BLaER1 treated with 17β-estradiol and CSF1 and Interleukin-3, amounts not matched to agents 10 nM and 100 nM (cell line): ENCODE measurements at regions not wholly inside any gene's neighbourhood (a gene's known extent, or its start where the extent isn't known, plus 50 kb on each side); places are given as distances from the start of the nearest gene placed in this dataset.

Experiments
- H3K27ac ChIP-seq, 11 experiments: shearing (Covaris generic); formaldehyde crosslinking; 2 replicates each; pipeline ENCODE4 v1.8.1; 2022
- H3K27me3 ChIP-seq, 11 experiments: shearing (Covaris generic); formaldehyde crosslinking; 2 replicates each; pipeline ENCODE4 v1.8.1; 2022
- H3K36me3 ChIP-seq, 11 experiments: shearing (Covaris generic); formaldehyde crosslinking; 2 replicates each; pipeline ENCODE4 v1.8.1; 2022
- H3K4me1 ChIP-seq, 10 experiments: shearing (Covaris generic); formaldehyde crosslinking; 2 replicates each; pipeline ENCODE4 v1.8.1; 2022
- H3K4me2 ChIP-seq, 11 experiments: shearing (Covaris generic); formaldehyde crosslinking; 2 replicates each; pipeline ENCODE4 v1.8.1; 2022
- H3K4me3 ChIP-seq, 10 experiments: shearing (Covaris generic); formaldehyde crosslinking; 2 replicates each; pipeline ENCODE4 v1.8.1; 2022
- H3K9ac ChIP-seq, 11 experiments: shearing (Covaris generic); formaldehyde crosslinking; 2 replicates each; pipeline ENCODE4 v1.8.1; 2022
- H3K9me3 ChIP-seq, 11 experiments: shearing (Covaris generic); formaldehyde crosslinking; replicated peaks in 1 of 11; 2 replicates each; pipeline ENCODE4 v1.8.1; 2022
- H4K20me1 ChIP-seq, 11 experiments: shearing (Covaris generic); formaldehyde crosslinking; 2 replicates each; pipeline ENCODE4 v1.8.1; 2022
- Cebpa-rat ChIP-seq, 11 experiments: shearing (Covaris generic); IDR thresholded peaks; 2 replicates each; pipeline ENCODE4 v1.8.1; 2022

DNA sequence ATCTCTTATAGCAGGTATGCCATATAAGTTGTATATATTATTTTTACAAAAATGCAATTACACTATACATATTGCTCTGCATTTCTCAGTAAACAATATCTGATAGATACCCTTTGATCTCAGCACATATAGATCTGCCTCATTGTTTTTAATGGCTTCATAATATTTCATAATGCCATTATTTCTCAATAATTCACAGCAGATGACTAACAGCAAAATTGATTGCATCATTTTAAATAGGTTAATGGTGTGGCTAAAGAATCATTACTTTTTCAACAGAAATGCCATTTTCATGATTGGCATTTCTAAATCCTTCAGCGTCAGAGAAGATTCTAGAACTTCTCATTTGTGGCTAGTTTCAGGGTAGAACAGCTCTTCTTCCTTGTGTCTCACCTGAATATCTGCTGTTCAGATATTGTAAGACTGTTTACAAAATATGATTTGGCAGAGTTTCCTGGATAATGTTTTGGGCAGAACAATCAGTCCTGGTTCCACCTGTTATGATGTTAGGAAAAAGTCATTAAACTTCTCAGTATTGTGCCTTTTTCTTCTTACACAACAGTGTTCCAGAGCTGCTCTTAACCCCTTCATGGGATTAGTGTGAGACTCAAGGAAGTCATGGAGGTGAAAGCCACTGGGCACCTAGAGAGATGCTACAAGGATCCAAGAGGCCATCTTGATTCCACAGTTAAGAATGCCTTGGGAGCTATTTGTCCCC is 397.6 kb upstream of the THBS1 start:
- Histone ChIP-seq H3K9me3 (no peaks in the 10 kb centered on the region), H4K20me1 (no peaks in the 10 kb centered on the region), H3K4me2 (no peak overlapping the region), H3K4me1 (no peaks in the 10 kb centered on the region), H3K4me3 (no peak overlapping the region), H3K36me3 (no peaks in the 10 kb centered on the region), H3K27ac (no peak overlapping the region), H3K9ac (no peak overlapping the region), H3K27me3 (no peaks in the 10 kb centered on the region)
- TF ChIP-seq Cebpa-rat (IDR thresholded peaks at IDR 0.05) = no peak

DNA sequence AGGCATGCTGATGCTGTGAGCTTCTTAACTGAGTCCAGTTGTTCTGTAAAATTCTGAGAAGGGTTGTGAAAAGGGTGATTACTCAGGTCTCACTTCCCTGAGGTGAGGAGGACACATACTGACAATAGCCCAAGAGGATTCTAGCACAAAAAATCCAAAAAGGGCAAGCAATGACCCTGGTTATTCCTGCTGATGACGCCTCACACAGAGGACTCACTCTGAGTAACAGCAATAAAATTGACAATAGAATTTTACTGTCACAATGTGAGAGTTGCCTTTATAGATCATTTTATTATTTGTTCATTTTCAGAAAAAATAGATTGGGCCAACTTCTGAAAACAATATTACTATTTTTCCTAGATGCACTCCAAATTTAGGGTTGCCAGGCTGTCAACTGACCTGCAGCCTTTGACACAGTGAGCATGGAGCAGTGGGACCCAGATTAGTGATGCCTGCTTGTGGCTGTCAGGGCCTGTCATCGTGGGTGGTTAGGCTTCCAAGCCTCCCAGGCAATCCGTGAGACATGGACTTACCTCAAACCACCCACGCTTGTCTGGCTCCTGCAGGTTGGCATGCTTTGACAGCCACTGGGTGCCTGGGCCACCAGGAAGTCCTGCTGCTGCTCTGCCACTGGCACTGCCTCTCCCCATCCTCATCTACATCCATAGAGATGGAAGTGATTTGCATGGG is 396.0 kb upstream of the THBS1 start:
- Histone ChIP-seq H3K9ac (no peak overlapping the region), H3K4me2 (no peak overlapping the region)

DNA sequence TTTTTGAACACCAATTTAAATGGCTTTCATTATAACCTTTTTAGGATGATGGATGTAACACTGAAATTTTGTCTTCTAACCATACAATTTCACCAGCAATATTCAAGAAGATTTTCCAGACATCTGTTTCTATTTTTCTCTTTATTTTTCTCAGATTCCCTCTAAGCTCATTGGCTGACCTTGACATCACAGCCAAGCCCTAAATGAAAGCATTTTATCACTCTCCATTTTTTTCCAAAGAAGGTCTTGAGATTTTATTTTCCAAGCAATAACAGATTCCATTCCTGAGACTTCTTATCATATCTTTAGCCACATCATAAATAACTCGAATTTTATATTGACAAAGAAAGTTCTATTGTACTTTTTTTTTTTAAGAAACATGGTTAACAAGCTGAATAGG is 392.6 kb upstream of the THBS1 start:
- H3K27ac ChIP-seq = no peak overlapping the region
- TF ChIP-seq Cebpa-rat (IDR thresholded peaks at IDR 0.05) = no peak

More for the DNA sequence above, 396.0 kb upstream of the THBS1 start:
- Histone ChIP-seq H4K20me1 (no peaks in the 10 kb centered on the region), H3K9me3 (no peaks in the 10 kb centered on the region), H3K4me3 (no peak overlapping the region), H3K4me1 (no peaks in the 10 kb centered on the region), H3K36me3 (no peaks in the 10 kb centered on the region), H3K27ac (no peak overlapping the region), H3K27me3 (no peaks in the 10 kb centered on the region)
- TF ChIP-seq Cebpa-rat (IDR thresholded peaks at IDR 0.05) = no peak

DNA sequence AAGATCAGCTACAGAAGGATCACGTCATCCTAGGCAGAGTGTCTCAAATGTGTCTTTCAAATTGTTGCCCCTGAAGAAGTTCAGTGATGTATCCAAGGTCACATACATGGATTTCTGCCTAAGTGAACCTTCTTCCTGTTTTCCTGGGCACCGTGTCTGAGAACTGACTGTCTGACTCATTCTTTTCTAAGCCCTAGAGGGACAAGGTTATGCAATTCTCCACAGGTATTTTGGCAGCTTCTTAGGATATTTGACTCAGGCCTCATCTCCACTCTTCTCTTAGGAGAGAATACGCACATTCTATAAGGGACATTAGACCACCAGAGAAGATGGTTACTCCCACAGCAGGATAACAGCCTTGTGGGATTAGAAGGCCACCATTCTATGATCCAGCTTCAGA is 391.9 kb upstream of the THBS1 start:
- Histone ChIP-seq H3K27ac (no peak overlapping the region), H3K27me3 (no peaks in the 10 kb centered on the region), H3K9ac (no peak overlapping the region), H3K36me3 (no peaks in the 10 kb centered on the region), H3K4me1 (no peaks in the 10 kb centered on the region), H3K4me3 (no peak overlapping the region), H3K9me3 (no peaks in the 10 kb centered on the region), H3K4me2 (no peak overlapping the region), H4K20me1 (no peaks in the 10 kb centered on the region)
- no peak for TF ChIP-seq Cebpa-rat (IDR thresholded peaks at IDR 0.05)

More for the DNA sequence above, 392.6 kb upstream of the THBS1 start:
- Histone ChIP-seq H3K4me3 (no peak overlapping the region), H3K27me3 (no peaks in the 10 kb centered on the region), H3K4me1 (no peaks in the 10 kb centered on the region), H3K4me2 (no peak overlapping the region), H4K20me1 (no peaks in the 10 kb centered on the region), H3K36me3 (no peaks in the 10 kb centered on the region), H3K9ac (no peak overlapping the region), H3K9me3 (no peaks in the 10 kb centered on the region)

DNA sequence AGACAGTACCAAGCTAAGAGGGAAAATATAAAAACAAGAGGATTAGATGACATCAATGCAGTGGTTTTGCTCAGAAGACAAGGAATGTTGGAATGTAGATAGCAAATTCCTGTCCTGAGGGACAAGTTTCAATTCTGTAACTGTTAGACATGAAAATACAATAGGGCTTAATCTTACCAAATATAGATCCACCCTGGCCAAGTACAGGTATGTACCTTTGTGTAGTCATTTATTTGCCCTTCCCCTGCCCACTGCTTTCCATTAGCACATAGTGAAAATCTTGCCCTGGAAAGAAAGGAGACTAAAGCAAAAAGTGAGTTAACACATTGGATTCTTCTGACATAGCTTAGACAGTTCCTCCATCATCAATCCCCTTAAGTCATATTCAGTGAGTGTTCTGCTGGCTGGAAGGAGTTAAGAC is 389.0 kb upstream of the THBS1 start:
- Histone ChIP-seq H3K9ac (no peak overlapping the region), H3K36me3 (no peaks in the 10 kb centered on the region), H3K4me3 (no peak overlapping the region), H3K9me3 (no peaks in the 10 kb centered on the region), H4K20me1 (no peaks in the 10 kb centered on the region), H3K27me3 (no peaks in the 10 kb centered on the region), H3K4me2 (no peak overlapping the region), H3K27ac (no peak overlapping the region), H3K4me1 (peaks cover 0 to 12% (median 0%) of the 10 kb centered on the region in 10 experiments; a peak in 5 of 20 replicates)
- no peak for TF ChIP-seq Cebpa-rat (IDR thresholded peaks at IDR 0.05)

DNA sequence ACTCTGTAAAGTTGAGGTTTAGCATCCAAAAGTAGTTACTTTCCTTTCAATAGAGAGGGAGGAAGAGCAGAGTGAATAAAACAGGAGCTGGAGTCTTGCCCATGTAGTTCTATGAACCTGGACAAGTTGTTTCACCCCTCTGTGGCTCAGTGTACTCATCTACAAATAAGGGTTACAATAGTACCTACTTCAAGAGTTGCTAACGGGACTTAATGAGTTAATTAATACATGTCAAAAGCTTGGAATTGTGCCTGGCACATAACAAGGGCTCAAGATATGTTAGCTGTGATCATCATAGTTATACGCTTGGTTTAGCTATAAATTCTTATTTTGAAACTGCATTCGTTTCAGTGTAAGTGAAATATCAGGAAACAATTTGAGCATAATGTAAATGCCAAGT is 388.5 kb upstream of the THBS1 start:
- no peaks in the 10 kb centered on the region for H3K36me3 ChIP-seq
- no peaks in the 10 kb centered on the region for H3K9me3 ChIP-seq
- H3K27me3 ChIP-seq = no peaks in the 10 kb centered on the region
- H3K4me3 ChIP-seq = no peak overlapping the region
- H3K4me2 ChIP-seq = no peak overlapping the region
- H3K9ac ChIP-seq = no peak overlapping the region
- peaks cover 0 to 12% (median 0%) of the 10 kb centered on the region in 10 experiments; a peak in 5 of 20 replicates for H3K4me1 ChIP-seq
- H3K27ac ChIP-seq = no peak overlapping the region
- TF ChIP-seq Cebpa-rat (IDR thresholded peaks at IDR 0.05) = no peak
- H4K20me1 ChIP-seq = no peaks in the 10 kb centered on the region

DNA sequence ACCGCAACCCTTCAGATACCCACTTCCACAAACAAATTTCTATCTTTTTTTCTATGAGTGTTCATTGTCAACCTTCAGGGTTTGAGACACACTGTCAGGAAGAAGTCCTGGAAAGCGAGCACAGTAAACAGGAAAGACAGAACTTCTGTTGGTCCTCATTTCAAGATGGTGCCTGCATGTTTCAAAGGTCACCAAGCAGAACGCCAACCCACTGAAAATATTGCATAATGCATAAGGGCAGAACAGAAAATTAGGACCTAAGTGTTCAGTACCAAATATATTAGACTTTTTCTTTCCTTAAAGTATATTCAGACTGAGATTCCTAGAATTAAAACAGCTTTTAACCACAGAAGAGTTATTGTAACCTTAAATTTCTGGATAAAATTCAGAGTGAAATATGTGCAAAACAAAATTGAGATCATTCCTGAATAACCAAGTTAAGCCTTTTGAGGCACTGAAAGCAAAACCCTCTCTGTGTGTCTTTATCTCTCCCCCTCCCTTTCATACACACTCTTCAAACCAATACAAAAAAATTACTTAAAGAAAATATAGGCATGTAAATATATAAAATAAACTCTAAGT is 387.8 kb upstream of the THBS1 start:
- H3K27me3 ChIP-seq = no peaks in the 10 kb centered on the region
- TF ChIP-seq Cebpa-rat (IDR thresholded peaks at IDR 0.05) = no peak
- no peak overlapping the region for H3K27ac ChIP-seq
- H3K9ac ChIP-seq = no peak overlapping the region
- H3K4me3 ChIP-seq = no peak overlapping the region
- H3K9me3 ChIP-seq = no peaks in the 10 kb centered on the region
- no peak overlapping the region for H3K4me2 ChIP-seq
- no peaks in the 10 kb centered on the region for H4K20me1 ChIP-seq
- no peaks in the 10 kb centered on the region for H3K36me3 ChIP-seq
- H3K4me1 ChIP-seq = peaks cover 0 to 12% (median 0%) of the 10 kb centered on the region in 10 experiments; a peak in 5 of 20 replicates

DNA sequence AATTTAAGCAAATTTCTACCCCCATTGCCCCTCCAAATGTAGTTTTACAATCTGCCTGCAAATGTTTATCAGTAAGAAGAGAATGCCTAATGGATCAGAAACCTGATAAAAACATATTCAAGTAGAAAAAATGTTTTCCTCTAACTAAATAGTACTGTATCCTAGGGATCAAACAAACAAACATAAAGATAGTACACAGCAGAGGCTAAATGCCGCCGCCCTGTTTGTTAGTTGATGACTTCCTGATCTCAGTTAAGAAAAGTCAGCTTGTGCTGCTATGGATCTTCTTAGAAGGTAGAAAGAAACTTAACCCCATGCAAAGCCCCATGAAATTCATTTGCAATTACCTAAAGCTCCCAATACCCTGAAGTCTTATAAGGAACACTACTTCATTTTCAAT is 387.3 kb upstream of the THBS1 start:
- no peak for TF ChIP-seq Cebpa-rat (IDR thresholded peaks at IDR 0.05)
- Histone ChIP-seq H4K20me1 (no peaks in the 10 kb centered on the region), H3K9me3 (no peaks in the 10 kb centered on the region), H3K36me3 (no peaks in the 10 kb centered on the region), H3K4me3 (no peak overlapping the region), H3K9ac (no peak overlapping the region), H3K4me1 (peaks cover 0 to 12% (median 0%) of the 10 kb centered on the region in 10 experiments; a peak in 5 of 20 replicates), H3K4me2 (no peak overlapping the region), H3K27me3 (no peaks in the 10 kb centered on the region), H3K27ac (no peak overlapping the region)

DNA sequence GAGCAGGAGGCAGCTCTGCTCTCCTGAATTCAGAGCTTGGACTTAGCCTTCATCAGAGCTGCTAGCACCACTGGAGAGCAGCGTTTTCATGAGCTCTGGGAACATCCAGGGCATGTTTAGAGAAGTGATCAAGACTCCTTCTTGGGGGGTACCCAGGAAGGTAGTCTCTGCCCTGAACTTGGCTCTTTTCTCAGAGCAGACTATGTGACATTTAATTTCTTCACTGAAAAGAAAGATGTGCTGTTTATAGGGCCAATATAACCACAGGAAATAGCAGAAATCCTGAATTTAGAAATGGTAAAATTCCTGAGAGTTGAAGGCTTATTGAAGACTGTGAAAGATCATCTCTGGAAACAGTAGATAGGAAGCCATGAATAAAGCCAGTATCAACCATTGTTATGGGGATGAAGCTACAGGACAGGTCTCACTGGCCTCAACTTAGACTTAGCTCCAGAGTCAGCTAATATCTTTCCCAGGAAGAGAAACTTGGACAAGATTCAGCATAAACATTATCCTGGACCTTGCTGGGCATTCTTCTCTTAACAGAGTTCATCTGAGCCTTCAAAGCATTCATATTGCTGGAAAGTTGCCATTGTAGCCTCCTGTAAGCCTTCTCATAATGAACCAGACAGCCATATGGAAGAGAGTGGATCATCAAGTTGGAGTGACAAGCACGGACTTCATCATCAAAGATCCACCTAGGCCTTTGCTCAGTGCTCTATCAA is 386.6 kb upstream of the THBS1 start:
- Histone ChIP-seq H3K9ac (no peak overlapping the region), H3K4me2 (no peak overlapping the region), H3K4me3 (no peak overlapping the region), H3K27me3 (no peaks in the 10 kb centered on the region), H4K20me1 (no peaks in the 10 kb centered on the region), H3K27ac (no peak overlapping the region), H3K9me3 (no peaks in the 10 kb centered on the region), H3K36me3 (no peaks in the 10 kb centered on the region), H3K4me1 (peaks cover 0 to 12% (median 0%) of the 10 kb centered on the region in 10 experiments; a peak in 5 of 20 replicates)
- TF ChIP-seq Cebpa-rat (IDR thresholded peaks at IDR 0.05) = no peak
